Hematopoietic multipotent progenitor cell treated with erythropoietin and hydrocortisone succinate and interleukin-3 and kit ligand, for 17 days (in vitro differentiated cells): ENCODE measurements at regions not wholly inside any gene's neighbourhood (a gene's known extent, or its start where the extent isn't known, plus 50 kb on each side); places are given as distances from the start of the nearest gene placed in this dataset.
A peak's percentile ranks its signal among the peaks of the same experiment; 100 is the strongest.
"Not testable (repeated sequence)": the region's sequence is repeated elsewhere in the genome, so short reads cannot be mapped to it uniquely, and the experiment has no call there.

ENCODE experiments used
- DNase-seq: peaks from one replicate; pipeline ENCODE4 v3.0.0-alpha.2; 2015; ENCODE audit warnings: low spot score

GRCh38 chrX:77160301-77160700 is 286.9 kb upstream of the FGF16 start:
- DNase-seq: peak; percentile 4

GRCh38 chrX:77162777-77163176 is 284.4 kb upstream of the FGF16 start:
- DNase-seq: no peak

GRCh38 chrX:77167993-77168392 is 279.2 kb upstream of the FGF16 start:
- DNase-seq: no peak

GRCh38 chrX:77174680-77175519 is 272.3 kb upstream of the FGF16 start:
- DNase-seq: no peak

GRCh38 chrX:77200663-77201062 is 246.5 kb upstream of the FGF16 start:
- no peak for DNase-seq

- no peak for DNase-seq
These were observed 224.1 kb upstream of the FGF16 start for GRCh38 chrX:77223046-77223445.

GRCh38 chrX:77264490-77264889 is 182.7 kb upstream of the FGF16 start:
- no peak for DNase-seq

- DNase-seq: no peak
These were observed 171.8 kb upstream of the FGF16 start for GRCh38 chrX:77275392-77275791.

- DNase-seq: no peak
These were observed 170.4 kb upstream of the FGF16 start for GRCh38 chrX:77276742-77277141.

- no peak for DNase-seq
These were observed 169.3 kb upstream of the FGF16 start for GRCh38 chrX:77277911-77278310.

GRCh38 chrX:77279373-77279772 is 167.8 kb upstream of the FGF16 start:
- not testable (repeated sequence) for DNase-seq

- no peak for DNase-seq
These were observed 153.7 kb upstream of the FGF16 start for GRCh38 chrX:77293331-77293995.

- DNase-seq: no peak
These were observed 148.9 kb upstream of the FGF16 start for GRCh38 chrX:77298296-77298695.

- DNase-seq: no peak
These were observed 148.4 kb upstream of the FGF16 start for GRCh38 chrX:77298790-77299189.

GRCh38 chrX:77299549-77299948 is 147.6 kb upstream of the FGF16 start:
- DNase-seq: no peak

GRCh38 chrX:77342004-77342403 is 105.2 kb upstream of the FGF16 start:
- DNase-seq: no peak

- no peak for DNase-seq
These were observed 100.3 kb upstream of the FGF16 start for GRCh38 chrX:77346859-77347258.

- DNase-seq: no peak
These were observed 99.6 kb upstream of the FGF16 start for GRCh38 chrX:77347572-77347971.

GRCh38 chrX:77389891-77390290 is 57.3 kb upstream of the FGF16 start:
- no peak for DNase-seq

- DNase-seq: not testable (repeated sequence)
These were observed 56.8 kb upstream of the FGF16 start for GRCh38 chrX:77390365-77390764.

GRCh38 chrX:77396781-77397180 is 50.4 kb upstream of the FGF16 start:
- DNase-seq: no peak
